ENCODE measurements at regions not wholly inside any gene's neighbourhood (a gene's known extent, or its start where the extent isn't known, plus 50 kb on each side); places are given as distances from the start of the nearest gene placed in this dataset.
"Not testable (repeated sequence)": the region's sequence is repeated elsewhere in the genome, so short reads cannot be mapped to it uniquely, and the experiment has no call there.

DNA sequence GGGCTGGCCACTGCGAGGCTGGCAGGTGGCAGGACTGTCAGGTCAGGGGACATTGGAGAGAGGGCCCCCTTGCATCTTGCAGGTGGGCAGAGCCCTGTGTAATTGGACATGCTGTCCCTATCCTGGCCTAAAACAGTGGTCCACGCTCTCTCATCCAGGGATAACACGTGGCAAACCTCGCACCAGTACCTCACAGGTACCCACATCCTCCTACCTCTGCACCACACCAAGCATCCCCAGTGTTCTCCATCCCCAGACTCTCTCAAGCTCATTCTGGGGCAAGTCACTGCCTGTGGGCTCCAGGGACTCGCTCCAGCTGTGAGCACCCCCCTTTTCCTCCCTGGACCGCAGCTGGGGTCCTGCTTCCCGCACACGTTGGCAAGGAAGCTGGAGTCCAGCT, 212.3 kb upstream of the LRRC61 start:
- H3K4me1 ChIP-seq (ENCODE audit: control insufficient read depth in 1 of 2, insufficient read depth in 1 of 2, low read depth in 1 of 2, low read length in 1 of 2); H3K36me3 ChIP-seq; H3K4me3 ChIP-seq (ENCODE audit: low read depth in 1 of 2, low read length in 1 of 2); H3K9me3 ChIP-seq; H3K27ac ChIP-seq: not testable (repeated sequence)
- peaks cover 16% of the 10 kb centered on the region for H3K27me3 ChIP-seq

DNA sequence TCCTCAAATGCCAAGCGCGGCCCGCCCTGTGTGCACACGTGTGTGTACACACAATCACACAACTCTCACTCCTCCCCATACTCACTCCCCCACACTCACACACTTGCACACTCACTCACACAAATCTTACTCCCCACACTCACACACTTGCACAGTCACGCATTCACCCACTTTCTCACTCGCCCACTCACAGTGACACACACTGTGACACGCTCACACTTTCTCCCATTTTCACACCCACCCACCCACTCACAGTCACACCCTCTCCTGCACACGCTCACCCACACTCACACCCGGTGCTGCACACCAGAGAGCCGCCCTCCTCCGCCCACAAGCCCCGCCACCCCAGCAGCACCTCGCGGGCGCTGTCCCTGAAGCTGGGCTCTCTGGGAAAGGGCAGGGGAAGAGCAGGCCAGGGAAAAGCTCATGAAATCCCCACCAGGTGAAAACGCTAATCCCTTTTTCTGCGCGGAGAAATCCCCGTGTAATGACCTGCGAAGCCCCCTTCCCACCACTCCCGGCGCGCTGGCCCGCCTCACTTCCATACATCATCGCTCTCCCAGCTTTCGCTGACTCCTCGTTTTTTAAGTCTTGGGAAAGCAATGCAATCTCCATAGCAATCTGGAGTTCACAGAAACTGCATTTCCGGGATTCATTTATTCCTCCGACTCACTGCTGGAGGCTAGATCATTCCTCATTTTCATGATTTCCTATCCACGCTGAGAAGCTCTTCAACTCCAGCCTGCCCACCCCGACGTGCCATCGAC, 211.6 kb upstream of the LRRC61 start:
- peaks cover 16% of the 10 kb centered on the region for H3K27me3 ChIP-seq
- not testable (repeated sequence) for H3K27ac ChIP-seq; H3K4me3 ChIP-seq (ENCODE audit: low read depth in 1 of 2, low read length in 1 of 2); H3K9me3 ChIP-seq; H3K36me3 ChIP-seq; H3K4me1 ChIP-seq (ENCODE audit: control insufficient read depth in 1 of 2, insufficient read depth in 1 of 2, low read depth in 1 of 2, low read length in 1 of 2)

DNA sequence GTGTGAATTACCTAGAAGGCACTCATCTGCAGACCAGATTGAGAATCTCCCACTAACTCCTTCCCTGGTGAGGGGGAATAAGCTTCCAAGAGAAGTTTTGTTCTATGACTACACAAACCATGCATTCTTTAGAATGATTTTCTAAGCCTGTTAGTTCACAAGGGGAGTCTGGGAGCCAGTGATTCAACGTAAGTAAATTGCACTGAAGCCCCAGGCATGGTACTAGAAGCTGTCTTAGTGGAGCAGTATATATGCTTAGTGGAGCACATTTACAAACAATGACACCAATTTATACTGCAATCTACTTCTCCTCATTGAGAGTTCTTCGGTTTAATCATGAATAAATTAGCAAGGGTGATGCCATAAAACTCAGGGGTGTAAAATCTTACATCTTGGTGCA, 209.9 kb upstream of the LRRC61 start:
- not testable (repeated sequence) for H3K36me3 ChIP-seq; H3K4me1 ChIP-seq (ENCODE audit: control insufficient read depth in 1 of 2, insufficient read depth in 1 of 2, low read depth in 1 of 2, low read length in 1 of 2); H3K4me3 ChIP-seq (ENCODE audit: low read depth in 1 of 2, low read length in 1 of 2); H3K27ac ChIP-seq; H3K9me3 ChIP-seq
- H3K27me3 ChIP-seq = peaks cover 16% of the 10 kb centered on the region

GRCh38 chr7:150114591-150114990, 208.6 kb upstream of the LRRC61 start:
- H3K36me3 ChIP-seq; H3K4me1 ChIP-seq (ENCODE audit: control insufficient read depth in 1 of 2, insufficient read depth in 1 of 2, low read depth in 1 of 2, low read length in 1 of 2); H3K27ac ChIP-seq; H3K4me3 ChIP-seq (ENCODE audit: low read depth in 1 of 2, low read length in 1 of 2); H3K9me3 ChIP-seq: not testable (repeated sequence)
- peaks cover 16% of the 10 kb centered on the region for H3K27me3 ChIP-seq

- H3K4me1 ChIP-seq (ENCODE audit: control insufficient read depth in 1 of 2, insufficient read depth in 1 of 2, low read depth in 1 of 2, low read length in 1 of 2); H3K4me3 ChIP-seq (ENCODE audit: low read depth in 1 of 2, low read length in 1 of 2); H3K27me3 ChIP-seq; H3K9me3 ChIP-seq; H3K36me3 ChIP-seq; H3K27ac ChIP-seq: not testable (repeated sequence)
These were observed 203.2 kb upstream of the LRRC61 start for GRCh38 chr7:150119966-150120365.

DNA sequence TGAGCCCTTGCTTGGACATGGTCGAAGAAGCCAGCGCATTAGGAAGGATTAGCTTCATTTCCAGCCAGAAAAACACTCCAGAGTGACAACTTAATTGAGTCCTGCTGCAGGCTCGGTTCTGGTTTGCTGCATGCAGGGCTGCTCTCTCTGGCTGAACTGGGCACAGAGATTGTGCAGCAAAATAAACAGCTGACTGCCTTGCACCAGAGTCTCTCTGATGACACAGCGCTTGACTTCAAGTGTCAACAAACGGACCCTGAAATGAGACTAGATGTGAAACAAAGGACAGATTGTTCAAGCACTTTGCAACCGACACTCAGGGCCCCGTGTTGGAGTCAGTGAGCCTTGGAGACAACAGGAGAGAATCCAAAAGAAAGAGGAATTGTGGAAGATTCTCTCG, 197.3 kb upstream of the LRRC61 start:
- not testable (repeated sequence) for H3K4me3 ChIP-seq (ENCODE audit: low read depth in 1 of 2, low read length in 1 of 2); H3K27ac ChIP-seq; H3K36me3 ChIP-seq; H3K4me1 ChIP-seq (ENCODE audit: control insufficient read depth in 1 of 2, insufficient read depth in 1 of 2, low read depth in 1 of 2, low read length in 1 of 2); H3K9me3 ChIP-seq; H3K27me3 ChIP-seq

GRCh38 chr7:150134451-150134850, 188.7 kb upstream of the LRRC61 start:
- H3K36me3 ChIP-seq; H3K4me3 ChIP-seq (ENCODE audit: low read depth in 1 of 2, low read length in 1 of 2); H3K27ac ChIP-seq; H3K4me1 ChIP-seq (ENCODE audit: control insufficient read depth in 1 of 2, insufficient read depth in 1 of 2, low read depth in 1 of 2, low read length in 1 of 2); H3K27me3 ChIP-seq; H3K9me3 ChIP-seq: not testable (repeated sequence)

DNA sequence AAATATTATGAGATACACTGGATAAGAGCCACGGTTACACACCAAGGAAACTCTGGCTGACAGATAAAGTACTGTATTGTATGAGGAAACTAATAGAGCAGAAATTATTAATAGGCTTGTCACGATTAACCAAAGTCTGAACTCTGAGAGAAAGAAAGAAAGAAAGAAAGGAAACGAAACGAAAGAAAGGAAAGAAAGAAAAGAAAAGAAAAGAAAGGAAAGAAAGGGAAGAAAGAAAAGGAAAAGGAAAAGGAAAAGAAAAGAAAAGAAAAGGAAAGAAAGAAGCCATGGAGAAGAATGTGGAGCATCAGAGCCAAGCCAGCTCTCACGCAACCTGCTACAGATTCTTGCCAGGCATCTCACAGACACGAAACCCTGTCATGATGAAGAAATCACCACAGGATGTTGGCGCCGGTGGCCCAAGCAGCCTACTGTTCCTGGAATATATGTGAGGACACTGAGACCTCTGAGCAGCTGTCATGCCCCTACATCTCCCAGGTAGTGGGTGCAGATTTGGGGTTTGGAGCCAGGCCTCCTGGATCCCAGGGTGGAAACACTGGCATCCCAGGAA, 187.4 kb upstream of the LRRC61 start:
- not testable (repeated sequence) for H3K27ac ChIP-seq; H3K4me3 ChIP-seq (ENCODE audit: low read depth in 1 of 2, low read length in 1 of 2); H3K4me1 ChIP-seq (ENCODE audit: control insufficient read depth in 1 of 2, insufficient read depth in 1 of 2, low read depth in 1 of 2, low read length in 1 of 2); H3K27me3 ChIP-seq; H3K36me3 ChIP-seq; H3K9me3 ChIP-seq

DNA sequence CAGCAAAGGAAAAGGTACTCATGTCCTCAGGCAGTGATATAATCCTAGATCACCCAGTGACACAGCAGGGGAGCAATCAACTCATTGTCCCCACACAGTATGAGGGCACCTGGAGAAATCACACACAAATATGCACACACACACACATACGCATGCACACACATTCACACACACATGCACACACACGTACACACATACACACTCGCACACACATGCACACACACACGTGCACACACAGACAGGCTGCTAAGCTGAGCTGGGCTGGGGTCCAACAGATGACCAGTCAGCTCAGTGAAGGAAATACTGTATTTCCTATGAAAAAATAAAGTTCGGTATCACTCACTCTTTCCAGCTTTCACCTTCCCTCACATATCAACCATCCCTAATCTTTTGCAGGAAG, 183.3 kb upstream of the LRRC61 start:
- H3K4me1 ChIP-seq (ENCODE audit: control insufficient read depth in 1 of 2, insufficient read depth in 1 of 2, low read depth in 1 of 2, low read length in 1 of 2); H3K27ac ChIP-seq; H3K9me3 ChIP-seq; H3K36me3 ChIP-seq; H3K4me3 ChIP-seq (ENCODE audit: low read depth in 1 of 2, low read length in 1 of 2); H3K27me3 ChIP-seq: not testable (repeated sequence)

DNA sequence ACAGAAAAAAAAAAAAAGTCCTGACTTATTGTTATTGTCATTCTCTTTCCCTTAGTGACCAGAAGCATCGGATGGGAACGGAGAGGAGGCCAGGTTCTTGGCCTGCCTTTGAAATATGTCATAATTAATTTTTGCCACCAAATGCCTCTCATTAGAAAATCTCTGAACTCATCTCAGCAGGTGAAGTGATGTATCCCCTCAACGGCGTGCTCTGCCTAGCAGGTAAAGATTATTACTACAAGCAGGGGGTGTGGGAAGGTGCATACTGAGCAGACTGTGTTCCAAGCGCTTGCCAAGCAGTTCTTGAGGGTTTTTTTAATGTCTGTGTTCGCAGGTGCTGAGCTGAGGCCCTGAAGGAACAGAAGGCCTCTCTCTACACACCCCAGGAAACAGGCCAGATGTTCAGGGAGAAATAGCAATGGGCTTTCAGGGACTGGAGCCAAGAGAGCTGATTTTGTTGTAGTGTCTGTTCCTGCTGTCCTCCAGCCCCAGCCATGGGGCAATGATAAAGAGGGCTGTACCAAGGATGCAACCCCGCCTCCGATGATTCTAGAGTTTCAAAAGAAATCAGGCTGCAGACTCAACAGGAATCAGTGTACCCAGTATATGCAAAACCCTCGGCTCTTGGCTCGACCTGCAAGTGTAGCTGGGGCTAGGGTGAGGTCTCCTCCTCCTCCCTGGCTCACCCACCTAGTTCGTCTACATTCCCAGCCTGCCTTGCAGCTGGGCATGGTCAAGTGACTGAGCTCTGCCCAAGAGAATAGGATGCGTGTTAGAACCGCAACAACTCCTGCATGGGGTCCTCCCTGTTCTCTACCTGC, 181.4 kb upstream of the LRRC61 start:
- H3K27ac ChIP-seq; H3K27me3 ChIP-seq; H3K9me3 ChIP-seq; H3K36me3 ChIP-seq; H3K4me1 ChIP-seq (ENCODE audit: control insufficient read depth in 1 of 2, insufficient read depth in 1 of 2, low read depth in 1 of 2, low read length in 1 of 2); H3K4me3 ChIP-seq (ENCODE audit: low read depth in 1 of 2, low read length in 1 of 2): not testable (repeated sequence)

DNA sequence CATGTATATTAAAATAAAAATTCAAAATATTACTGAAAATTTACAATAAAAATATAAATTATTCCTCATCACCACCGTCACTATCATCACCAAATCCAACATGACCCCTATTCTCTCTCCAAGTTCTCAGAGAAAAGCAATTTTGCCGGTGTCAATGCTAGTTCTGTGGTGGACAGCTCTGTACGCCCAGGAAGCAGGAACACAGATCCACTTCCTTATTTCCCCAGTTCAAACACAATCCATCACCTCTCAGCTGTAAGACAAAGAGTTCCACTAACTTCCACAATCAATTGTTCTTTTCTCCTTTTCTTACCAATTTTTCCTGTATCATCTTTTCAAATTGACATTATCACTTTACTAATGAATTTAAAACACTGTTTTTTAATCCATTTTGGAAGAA, 177.0 kb upstream of the LRRC61 start:
- H3K9me3 ChIP-seq; H3K4me1 ChIP-seq (ENCODE audit: control insufficient read depth in 1 of 2, insufficient read depth in 1 of 2, low read depth in 1 of 2, low read length in 1 of 2); H3K27me3 ChIP-seq; H3K27ac ChIP-seq; H3K36me3 ChIP-seq; H3K4me3 ChIP-seq (ENCODE audit: low read depth in 1 of 2, low read length in 1 of 2): not testable (repeated sequence)

- not testable (repeated sequence) for H3K36me3 ChIP-seq; H3K27ac ChIP-seq; H3K4me3 ChIP-seq (ENCODE audit: low read depth in 1 of 2, low read length in 1 of 2); H3K9me3 ChIP-seq; H3K4me1 ChIP-seq (ENCODE audit: control insufficient read depth in 1 of 2, insufficient read depth in 1 of 2, low read depth in 1 of 2, low read length in 1 of 2); H3K27me3 ChIP-seq
These were observed 175.6 kb upstream of the LRRC61 start for GRCh38 chr7:150147524-150147923.

DNA sequence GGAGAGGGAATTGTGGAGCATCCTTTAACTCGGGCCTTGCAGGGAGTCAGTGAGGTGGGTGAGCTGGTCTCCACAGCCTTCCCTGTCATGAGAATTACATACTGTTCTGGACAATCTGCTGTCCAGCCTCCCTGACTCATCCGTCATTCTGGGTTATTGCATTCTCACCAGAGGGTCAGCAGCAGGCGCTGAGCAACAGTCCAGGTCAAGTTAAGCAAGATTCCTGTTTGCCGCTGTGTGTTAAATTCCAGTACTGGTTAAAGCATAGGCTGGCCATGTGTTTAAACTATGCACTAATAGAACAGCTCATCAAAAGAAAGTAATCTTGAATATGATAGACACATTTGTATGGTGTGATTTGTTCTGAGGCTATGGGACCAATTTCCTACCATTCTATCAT, 167.1 kb upstream of the LRRC61 start:
- not testable (repeated sequence) for H3K36me3 ChIP-seq; H3K4me1 ChIP-seq (ENCODE audit: control insufficient read depth in 1 of 2, insufficient read depth in 1 of 2, low read depth in 1 of 2, low read length in 1 of 2); H3K4me3 ChIP-seq (ENCODE audit: low read depth in 1 of 2, low read length in 1 of 2); H3K27me3 ChIP-seq; H3K9me3 ChIP-seq; H3K27ac ChIP-seq

- not testable (repeated sequence) for H3K4me3 ChIP-seq (ENCODE audit: low read depth in 1 of 2, low read length in 1 of 2); H3K9me3 ChIP-seq; H3K27me3 ChIP-seq; H3K4me1 ChIP-seq (ENCODE audit: control insufficient read depth in 1 of 2, insufficient read depth in 1 of 2, low read depth in 1 of 2, low read length in 1 of 2); H3K36me3 ChIP-seq; H3K27ac ChIP-seq
These were observed 164.5 kb upstream of the LRRC61 start for GRCh38 chr7:150158696-150159095.
